ENCODE measurements at regions not wholly inside any gene's neighbourhood (a gene's known extent, or its start where the extent isn't known, plus 50 kb on each side); places are given as distances from the start of the nearest gene placed in this dataset.

DNA sequence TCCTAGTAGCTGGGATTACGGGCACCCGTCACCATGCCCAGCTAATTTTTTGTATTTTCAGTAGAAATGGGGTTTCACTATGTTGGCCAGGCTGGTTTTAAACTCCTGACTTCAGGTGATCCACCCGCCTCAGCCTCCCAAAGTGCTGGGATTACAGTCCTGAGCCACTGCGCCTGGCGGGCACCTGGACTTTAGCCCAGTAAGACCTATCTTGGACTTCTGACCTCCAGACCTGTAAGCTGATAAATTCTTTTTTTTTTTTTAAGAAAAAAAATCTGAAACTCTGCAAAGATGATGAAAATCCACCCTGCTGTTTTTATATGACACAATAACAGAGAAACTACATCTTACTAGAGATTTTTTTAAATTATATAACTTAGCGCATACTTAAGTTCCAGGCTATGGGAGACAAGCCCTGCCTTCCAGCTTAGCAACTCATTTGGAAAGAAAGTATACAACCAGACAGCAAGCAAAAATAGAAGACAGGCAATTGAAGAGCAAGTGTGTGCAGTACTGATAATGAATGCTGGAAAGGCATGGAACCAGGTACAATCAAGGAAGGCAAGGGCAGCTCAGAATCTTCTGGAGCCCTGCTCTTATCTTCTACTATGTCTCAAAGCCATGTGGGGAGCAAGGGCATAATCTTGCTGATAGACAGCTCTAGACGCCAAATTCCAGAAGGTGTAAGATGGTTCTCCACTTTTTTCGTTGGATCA is 104.2 kb downstream of the CD83 start:
- in situ Hi-C loops (cut with MboI; ENCODE audit: low pct_ligation_motif_present in 1 of 4, low pct_unique_long_range_greater_than_20kb in 1 of 4, low sequenced_read_pairs in 3 of 4), result loop anchor here in 3 of 4 donors (25.0 kb wide), 3 partner anchors 1016 to 1391 kb away; partner anchors contain the start of gene JARID2 (in 2 of the 3)
- H3K27ac ChIP-seq, result no peak overlapping the region
- no peaks in the 10 kb centered on the region for H3K36me3 ChIP-seq
- TF ChIP-seq POLR2A (IDR thresholded peaks at IDR 0.05), result no peak
- TF ChIP-seq POLR2AphosphoS5 (IDR thresholded peaks at IDR 0.05), result no peak
- TF ChIP-seq EP300 (IDR thresholded peaks at IDR 0.05; ENCODE audit: low read depth), result no peak
- TF ChIP-seq, protein P1, sequence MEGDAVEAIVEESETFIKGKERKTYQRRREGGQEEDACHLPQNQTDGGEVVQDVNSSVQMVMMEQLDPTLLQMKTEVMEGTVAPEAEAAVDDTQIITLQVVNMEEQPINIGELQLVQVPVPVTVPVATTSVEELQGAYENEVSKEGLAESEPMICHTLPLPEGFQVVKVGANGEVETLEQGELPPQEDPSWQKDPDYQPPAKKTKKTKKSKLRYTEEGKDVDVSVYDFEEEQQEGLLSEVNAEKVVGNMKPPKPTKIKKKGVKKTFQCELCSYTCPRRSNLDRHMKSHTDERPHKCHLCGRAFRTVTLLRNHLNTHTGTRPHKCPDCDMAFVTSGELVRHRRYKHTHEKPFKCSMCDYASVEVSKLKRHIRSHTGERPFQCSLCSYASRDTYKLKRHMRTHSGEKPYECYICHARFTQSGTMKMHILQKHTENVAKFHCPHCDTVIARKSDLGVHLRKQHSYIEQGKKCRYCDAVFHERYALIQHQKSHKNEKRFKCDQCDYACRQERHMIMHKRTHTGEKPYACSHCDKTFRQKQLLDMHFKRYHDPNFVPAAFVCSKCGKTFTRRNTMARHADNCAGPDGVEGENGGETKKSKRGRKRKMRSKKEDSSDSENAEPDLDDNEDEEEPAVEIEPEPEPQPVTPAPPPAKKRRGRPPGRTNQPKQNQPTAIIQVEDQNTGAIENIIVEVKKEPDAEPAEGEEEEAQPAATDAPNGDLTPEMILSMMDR (IDR thresholded peaks at IDR 0.05), result no peak
- peaks cover 0 to 12% (median 3%) of the 10 kb centered on the region in 4 donors for H3K4me1 ChIP-seq
- intact Hi-C loops (cut with DNase I; ENCODE audit: low total_unique reads), result no loop called here
- 86 to 96% methylated on average over 4 to 8 of the region's 8 CpGs for WGBS, 2 donors (ENCODE audit: low coverage in 1 of 2)
- H3K4me3 ChIP-seq, result no peak overlapping the region
- no peak for DNase-seq
- H3K27me3 ChIP-seq, result no peaks in the 10 kb centered on the region
- H3K9me3 ChIP-seq, result peaks cover 0 to 6% of the 10 kb centered on the region in 2 donors

DNA sequence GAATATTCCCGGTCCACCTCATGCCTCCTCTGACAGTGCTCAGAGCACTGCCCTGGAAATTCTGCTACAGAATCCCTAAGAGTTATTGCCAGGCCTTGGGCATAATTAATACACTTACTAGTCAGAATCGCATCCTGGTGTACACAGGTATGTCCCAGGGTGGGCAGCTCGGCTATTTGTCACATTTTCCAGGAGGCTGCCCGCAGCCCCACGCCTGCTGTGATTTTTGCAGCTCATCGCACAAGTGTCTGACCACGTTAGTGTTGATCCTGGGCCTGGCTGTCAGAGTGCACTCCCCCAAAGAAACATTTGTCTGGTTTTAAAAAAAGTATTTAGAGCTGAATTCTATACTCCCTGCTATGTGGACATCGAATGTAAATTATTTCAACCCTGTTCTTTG is 105.4 kb downstream of the CD83 start:
- intact Hi-C loops (cut with DNase I; ENCODE audit: low total_unique reads) (no loop called here), in situ Hi-C loops (cut with MboI; ENCODE audit: low pct_ligation_motif_present in 1 of 4, low pct_unique_long_range_greater_than_20kb in 1 of 4, low sequenced_read_pairs in 3 of 4) (loop anchor here in 3 of 4 donors (25.0 kb wide), 3 partner anchors 1014 to 1389 kb away; partner anchors contain the start of gene JARID2 (in 2 of the 3))

DNA sequence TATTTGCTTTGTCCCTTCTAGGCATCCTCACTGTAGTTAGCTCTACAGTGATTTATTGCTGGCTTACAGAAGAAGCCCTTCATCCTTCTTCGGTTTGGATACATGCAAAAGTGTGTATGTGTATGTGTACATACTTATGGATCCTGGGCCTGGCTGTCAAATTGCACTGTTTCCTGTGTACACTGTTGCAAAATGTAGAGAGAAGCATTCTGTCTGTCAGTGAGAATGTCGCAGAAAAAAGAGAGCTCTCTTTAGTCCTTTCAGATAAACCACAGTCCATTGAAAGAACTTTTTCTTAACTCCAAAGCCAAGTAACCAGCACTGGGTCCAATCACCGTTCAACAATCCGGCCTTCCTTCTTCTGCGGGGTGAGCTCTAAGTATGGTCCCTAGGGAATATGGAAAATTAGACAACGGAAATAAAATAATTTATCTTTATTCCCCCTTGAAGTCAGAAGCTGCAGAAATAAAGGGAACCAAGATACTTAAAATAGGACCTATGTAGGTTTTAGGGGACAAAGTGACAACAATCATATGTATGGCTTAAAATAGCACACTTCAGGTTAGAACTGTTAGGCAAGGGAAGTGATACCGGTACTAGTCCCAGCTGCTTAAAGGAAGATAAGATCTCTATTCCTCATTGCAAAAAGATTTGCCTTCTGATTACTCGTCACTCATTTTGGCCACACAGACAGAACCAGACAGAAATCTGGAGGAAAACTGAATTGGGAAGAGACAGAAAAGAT is 107.0 kb downstream of the CD83 start:
- WGBS, 2 donors (ENCODE audit: low coverage in 1 of 2), result 68 to 72% methylated on average over 8 of the region's 8 CpGs
- no peaks in the 10 kb centered on the region for H3K27me3 ChIP-seq
- H3K36me3 ChIP-seq, result no peaks in the 10 kb centered on the region
- in situ Hi-C loops (cut with MboI; ENCODE audit: low pct_ligation_motif_present in 1 of 4, low pct_unique_long_range_greater_than_20kb in 1 of 4, low sequenced_read_pairs in 3 of 4) (loop anchor here in 3 of 4 donors (25.0 kb wide), 3 partner anchors 1013 to 1388 kb away; partner anchors contain the start of gene JARID2 (in 2 of the 3)), intact Hi-C loops (cut with DNase I; ENCODE audit: low total_unique reads) (no loop called here)
- no peak overlapping the region for H3K27ac ChIP-seq
- H3K9me3 ChIP-seq, result peaks cover 0 to 6% of the 10 kb centered on the region in 2 donors
- no peak overlapping the region for H3K4me3 ChIP-seq
- H3K4me1 ChIP-seq, result no peaks in the 10 kb centered on the region
- TF ChIP-seq, protein P1 (IDR thresholded peaks at IDR 0.05), result no peak
- TF ChIP-seq POLR2AphosphoS5 (IDR thresholded peaks at IDR 0.05) (no peak), EP300 (IDR thresholded peaks at IDR 0.05; ENCODE audit: low read depth) (no peak), POLR2A (IDR thresholded peaks at IDR 0.05) (no peak)
- no peak for DNase-seq

More for the DNA sequence above, 105.4 kb downstream of the CD83 start:
- H3K36me3 ChIP-seq, result no peaks in the 10 kb centered on the region
- H3K27me3 ChIP-seq, result no peaks in the 10 kb centered on the region
- peaks cover 0 to 4% (median 2%) of the 10 kb centered on the region in 4 donors for H3K4me1 ChIP-seq
- H3K27ac ChIP-seq, result no peak overlapping the region
- H3K9me3 ChIP-seq, result peaks cover 0 to 6% of the 10 kb centered on the region in 2 donors
- WGBS, 2 donors (ENCODE audit: low coverage in 1 of 2), result 88 to 94% methylated on average over 1 to 8 of the region's 8 CpGs
- H3K4me3 ChIP-seq, result no peak overlapping the region
- DNase-seq, result no peak
- no peak for TF ChIP-seq POLR2A (IDR thresholded peaks at IDR 0.05)
- TF ChIP-seq POLR2AphosphoS5 (IDR thresholded peaks at IDR 0.05), result no peak
- TF ChIP-seq EP300 (IDR thresholded peaks at IDR 0.05; ENCODE audit: low read depth), result no peak
- TF ChIP-seq, protein P1 (IDR thresholded peaks at IDR 0.05), result no peak

DNA sequence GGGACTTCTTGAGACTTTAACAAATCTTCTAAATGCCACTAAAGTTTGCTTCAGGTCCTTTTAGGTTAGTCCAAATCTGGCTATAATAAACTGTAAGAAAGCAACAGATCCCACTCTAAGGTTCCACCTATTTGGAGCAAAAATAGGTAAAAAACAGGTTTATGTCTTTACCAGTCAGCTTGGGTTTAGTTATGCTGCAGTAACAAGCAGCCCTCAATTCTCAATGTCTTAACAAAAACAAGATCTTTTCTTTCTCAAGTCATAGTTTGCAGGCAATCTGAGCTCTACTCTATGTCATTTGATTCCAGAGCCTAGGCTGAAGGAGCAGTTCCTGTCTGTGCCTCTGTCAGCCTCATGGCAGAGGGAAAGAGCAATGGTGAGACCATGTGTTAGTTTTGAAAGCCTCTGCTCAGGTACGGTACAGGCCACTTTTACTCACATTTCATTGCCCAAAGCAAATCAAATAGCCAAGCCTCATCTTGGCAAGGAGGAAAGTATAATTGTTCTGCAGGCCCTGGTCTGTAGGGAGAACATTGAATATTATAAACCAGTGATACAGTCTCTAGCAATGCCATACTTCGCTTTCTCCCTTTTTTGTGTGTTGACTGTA is 108.6 kb downstream of the CD83 start:
- Histone ChIP-seq H3K27ac (no peak overlapping the region), H3K27me3 (no peaks in the 10 kb centered on the region), H3K4me1 (no peaks in the 10 kb centered on the region), H3K9me3 (peaks cover 0 to 6% of the 10 kb centered on the region in 2 donors), H3K4me3 (no peak overlapping the region), H3K36me3 (no peaks in the 10 kb centered on the region)
- in situ Hi-C loops (cut with MboI; ENCODE audit: low pct_ligation_motif_present in 1 of 4, low pct_unique_long_range_greater_than_20kb in 1 of 4, low sequenced_read_pairs in 3 of 4), result no loop called here
- WGBS, 2 donors (ENCODE audit: low coverage in 1 of 2), result 97 to 100% methylated on average over 1 to 2 of the region's 2 CpGs
- no peak for TF ChIP-seq EP300 (IDR thresholded peaks at IDR 0.05; ENCODE audit: low read depth)
- TF ChIP-seq POLR2AphosphoS5 (IDR thresholded peaks at IDR 0.05), result no peak
- TF ChIP-seq, protein P1 (IDR thresholded peaks at IDR 0.05), result no peak
- TF ChIP-seq POLR2A (IDR thresholded peaks at IDR 0.05), result no peak
- no peak for DNase-seq
- intact Hi-C loops (cut with DNase I; ENCODE audit: low total_unique reads), result no loop called here
